ENCODE measurements at regions not wholly inside any gene's neighbourhood (a gene's known extent, or its start where the extent isn't known, plus 50 kb on each side); places are given as distances from the start of the nearest gene placed in this dataset.

DNA sequence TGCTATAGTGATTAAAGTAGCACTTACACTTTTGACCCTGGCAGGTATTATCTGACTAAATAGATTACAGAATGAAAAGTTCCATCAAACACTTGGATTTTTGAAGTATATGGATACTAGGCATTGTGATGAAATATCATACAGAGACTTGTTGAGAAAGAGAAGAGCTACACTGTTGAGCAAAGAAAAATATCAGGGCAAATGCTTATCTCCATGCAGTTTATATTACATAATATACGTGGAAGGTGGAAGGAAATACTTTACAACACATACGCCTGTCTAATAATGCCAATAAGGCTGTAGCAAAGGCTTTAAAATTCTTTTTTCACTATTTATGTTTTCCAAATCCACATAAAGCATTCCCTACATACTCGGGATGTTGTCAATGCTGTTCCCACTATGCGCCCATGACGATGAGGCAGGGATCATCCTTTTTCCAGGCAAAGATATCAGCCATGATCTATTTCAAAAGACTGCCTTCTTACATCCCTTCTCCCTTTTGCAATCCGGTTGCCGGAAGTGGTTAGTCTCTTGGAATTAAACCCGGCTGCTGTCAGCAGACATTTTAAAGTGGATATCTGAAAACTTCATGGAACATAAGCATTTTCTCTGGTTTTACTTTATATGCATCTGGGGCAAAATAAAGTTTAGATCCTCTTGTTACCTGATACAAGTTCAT lies 92.6 kb upstream of the ITGA4 start:
- Histone ChIP-seq H3K4me3 (ENCODE audit: low read length in 3 of 3) (no peak overlapping the region), H3K27ac (ENCODE audit: low read depth in 2 of 2, low read length in 2 of 2) (no peak overlapping the region), H3K36me3 (ENCODE audit: control insufficient read depth in 2 of 3, insufficient read depth in 3 of 3, low read length in 3 of 3) (no peaks in the 10 kb centered on the region), H3K4me1 (ENCODE audit: control insufficient read depth in 2 of 3, insufficient read depth in 2 of 3, low read depth in 1 of 3, low read length in 3 of 3) (no peaks in the 10 kb centered on the region), H3K9me3 (ENCODE audit: control insufficient read depth in 2 of 3, insufficient read depth in 1 of 3, low read length in 3 of 3) (no peaks in the 10 kb centered on the region), H3K27me3 (ENCODE audit: control insufficient read depth, insufficient read depth, low read length) (no peaks in the 10 kb centered on the region), H3K9ac (ENCODE audit: low read length in 3 of 3) (no peak overlapping the region)
- FAIRE-seq = no peak
- DNase-seq = no peak
- TF ChIP-seq, protein P1, sequence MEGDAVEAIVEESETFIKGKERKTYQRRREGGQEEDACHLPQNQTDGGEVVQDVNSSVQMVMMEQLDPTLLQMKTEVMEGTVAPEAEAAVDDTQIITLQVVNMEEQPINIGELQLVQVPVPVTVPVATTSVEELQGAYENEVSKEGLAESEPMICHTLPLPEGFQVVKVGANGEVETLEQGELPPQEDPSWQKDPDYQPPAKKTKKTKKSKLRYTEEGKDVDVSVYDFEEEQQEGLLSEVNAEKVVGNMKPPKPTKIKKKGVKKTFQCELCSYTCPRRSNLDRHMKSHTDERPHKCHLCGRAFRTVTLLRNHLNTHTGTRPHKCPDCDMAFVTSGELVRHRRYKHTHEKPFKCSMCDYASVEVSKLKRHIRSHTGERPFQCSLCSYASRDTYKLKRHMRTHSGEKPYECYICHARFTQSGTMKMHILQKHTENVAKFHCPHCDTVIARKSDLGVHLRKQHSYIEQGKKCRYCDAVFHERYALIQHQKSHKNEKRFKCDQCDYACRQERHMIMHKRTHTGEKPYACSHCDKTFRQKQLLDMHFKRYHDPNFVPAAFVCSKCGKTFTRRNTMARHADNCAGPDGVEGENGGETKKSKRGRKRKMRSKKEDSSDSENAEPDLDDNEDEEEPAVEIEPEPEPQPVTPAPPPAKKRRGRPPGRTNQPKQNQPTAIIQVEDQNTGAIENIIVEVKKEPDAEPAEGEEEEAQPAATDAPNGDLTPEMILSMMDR (IDR thresholded peaks at IDR 0.05; ENCODE audit: borderline replicate concordance, extremely low read depth, insufficient read depth) = no peak
- intact Hi-C loops (cut with DNase I) = no loop called here

DNA sequence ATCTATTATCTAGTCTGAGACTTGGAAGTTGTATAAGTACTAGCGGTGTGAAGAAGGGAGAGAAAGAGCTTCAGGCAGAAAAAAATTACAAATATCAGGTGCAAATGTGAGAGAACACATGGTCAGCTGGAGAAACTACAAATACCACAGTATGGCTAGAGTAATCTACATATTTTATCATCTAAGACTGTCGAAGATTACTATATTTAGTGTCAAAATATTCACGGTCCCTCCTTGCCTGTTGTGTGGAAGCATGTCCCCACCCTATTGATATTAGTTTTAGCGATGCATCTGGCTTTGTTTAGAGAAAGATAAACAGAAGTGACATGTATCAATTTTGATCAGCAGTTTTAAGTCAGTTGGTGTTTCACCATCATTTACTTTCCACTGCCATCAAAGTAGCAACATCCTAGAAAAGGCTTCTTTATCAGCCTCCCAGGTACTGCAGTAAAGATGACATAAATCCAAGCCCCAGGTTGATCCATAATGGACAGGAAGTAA lies 90.5 kb upstream of the ITGA4 start:
- TF ChIP-seq, protein P1 (IDR thresholded peaks at IDR 0.05; ENCODE audit: borderline replicate concordance, extremely low read depth, insufficient read depth) = no peak
- no peak for FAIRE-seq

GRCh38 chr2:181367411-181367810 lies 89.8 kb upstream of the ITGA4 start:
- intact Hi-C loops (cut with DNase I) = no loop called here
- FAIRE-seq = no peak
- Histone ChIP-seq H3K4me1 (ENCODE audit: control insufficient read depth in 2 of 3, insufficient read depth in 2 of 3, low read depth in 1 of 3, low read length in 3 of 3) (no peaks in the 10 kb centered on the region), H3K27me3 (ENCODE audit: control insufficient read depth, insufficient read depth, low read length) (no peaks in the 10 kb centered on the region), H3K9ac (ENCODE audit: low read length in 3 of 3) (no peak overlapping the region), H3K9me3 (ENCODE audit: control insufficient read depth in 2 of 3, insufficient read depth in 1 of 3, low read length in 3 of 3) (no peaks in the 10 kb centered on the region), H3K27ac (ENCODE audit: low read depth in 2 of 2, low read length in 2 of 2) (no peak overlapping the region), H3K36me3 (ENCODE audit: control insufficient read depth in 2 of 3, insufficient read depth in 3 of 3, low read length in 3 of 3) (no peaks in the 10 kb centered on the region), H3K4me3 (ENCODE audit: low read length in 3 of 3) (no peak overlapping the region)
- TF ChIP-seq, protein P1 (IDR thresholded peaks at IDR 0.05; ENCODE audit: borderline replicate concordance, extremely low read depth, insufficient read depth) = no peak
- DNase-seq = no peak

More for the DNA sequence above, 90.5 kb upstream of the ITGA4 start:
- H3K4me1 ChIP-seq (ENCODE audit: control insufficient read depth in 2 of 3, insufficient read depth in 2 of 3, low read depth in 1 of 3, low read length in 3 of 3) = no peaks in the 10 kb centered on the region
- no peaks in the 10 kb centered on the region for H3K36me3 ChIP-seq (ENCODE audit: control insufficient read depth in 2 of 3, insufficient read depth in 3 of 3, low read length in 3 of 3)
- intact Hi-C loops (cut with DNase I) = no loop called here
- no peak overlapping the region for H3K4me3 ChIP-seq (ENCODE audit: low read length in 3 of 3)
- H3K9ac ChIP-seq (ENCODE audit: low read length in 3 of 3) = no peak overlapping the region
- H3K27me3 ChIP-seq (ENCODE audit: control insufficient read depth, insufficient read depth, low read length) = no peaks in the 10 kb centered on the region
- no peak for DNase-seq
- H3K9me3 ChIP-seq (ENCODE audit: control insufficient read depth in 2 of 3, insufficient read depth in 1 of 3, low read length in 3 of 3) = no peaks in the 10 kb centered on the region
- H3K27ac ChIP-seq (ENCODE audit: low read depth in 2 of 2, low read length in 2 of 2) = no peak overlapping the region

Data from kidney (tissue), 13 donors.